ENCODE measurements at regions not wholly inside any gene's neighbourhood (a gene's known extent, or its start where the extent isn't known, plus 50 kb on each side); places are given as distances from the start of the nearest gene placed in this dataset.

GRCh38 chr18:41624460-41624859 lies 330.6 kb upstream of the PIK3C3 start:
- H3K4me3 ChIP-seq (ENCODE audit: low read depth, low read length), result no peak overlapping the region
- no peak for TF ChIP-seq CTCF (IDR thresholded peaks at IDR 0.05; ENCODE audit: insufficient read depth, low read depth, low read length)
- DNase-seq (ENCODE audit: low read depth), result no peak

GRCh38 chr18:41621177-41621576 lies 333.9 kb upstream of the PIK3C3 start:
- H3K4me3 ChIP-seq (ENCODE audit: low read depth, low read length), result no peak overlapping the region
- TF ChIP-seq CTCF (IDR thresholded peaks at IDR 0.05; ENCODE audit: insufficient read depth, low read depth, low read length), result no peak
- DNase-seq (ENCODE audit: low read depth), result no peak

GRCh38 chr18:41618147-41618546 lies 336.9 kb upstream of the PIK3C3 start:
- H3K4me3 ChIP-seq (ENCODE audit: low read depth, low read length), result no peak overlapping the region
- no peak for DNase-seq (ENCODE audit: low read depth)

GRCh38 chr18:41617647-41618046 lies 337.4 kb upstream of the PIK3C3 start:
- H3K4me3 ChIP-seq (ENCODE audit: low read depth, low read length), result no peak overlapping the region
- TF ChIP-seq CTCF (IDR thresholded peaks at IDR 0.05; ENCODE audit: insufficient read depth, low read depth, low read length), result no peak
- DNase-seq (ENCODE audit: low read depth), result no peak

More at GRCh38 chr18:41618147-41618546, 336.9 kb upstream of the PIK3C3 start:
- TF ChIP-seq CTCF (IDR thresholded peaks at IDR 0.05; ENCODE audit: insufficient read depth, low read depth, low read length), result no peak

GRCh38 chr18:41613003-41613609 lies 341.9 kb upstream of the PIK3C3 start:
- DNase-seq (ENCODE audit: low read depth), result no peak
- TF ChIP-seq CTCF (IDR thresholded peaks at IDR 0.05; ENCODE audit: insufficient read depth, low read depth, low read length), result no peak
- H3K4me3 ChIP-seq (ENCODE audit: low read depth, low read length), result no peak overlapping the region

- DNase-seq (ENCODE audit: low read depth), result no peak
- H3K4me3 ChIP-seq (ENCODE audit: low read depth, low read length), result no peak overlapping the region
- TF ChIP-seq CTCF (IDR thresholded peaks at IDR 0.05; ENCODE audit: insufficient read depth, low read depth, low read length), result no peak
These were observed 350.1 kb upstream of the PIK3C3 start for GRCh38 chr18:41604964-41605363.

GRCh38 chr18:41602034-41602433 lies 353.0 kb upstream of the PIK3C3 start:
- no peak overlapping the region for H3K4me3 ChIP-seq (ENCODE audit: low read depth, low read length)
- TF ChIP-seq CTCF (IDR thresholded peaks at IDR 0.05; ENCODE audit: insufficient read depth, low read depth, low read length), result no peak
- DNase-seq (ENCODE audit: low read depth), result no peak

All from fibroblast of villous mesenchyme (primary cell).